ENCODE measurements at regions not wholly inside any gene's neighbourhood (a gene's known extent, or its start where the extent isn't known, plus 50 kb on each side); places are given as distances from the start of the nearest gene placed in this dataset.

- TF ChIP-seq CTCF (IDR thresholded peaks at IDR 0.05; ENCODE audit: borderline replicate concordance, extremely low read depth, low read length, poor library complexity, severe bottlenecking) = no peak
- no peak for TF ChIP-seq EZH2 (IDR thresholded peaks at IDR 0.05; ENCODE audit: borderline replicate concordance, low read depth, low read length, severe bottlenecking)
Observed at GRCh38 chr12:95390932-95391331, 83.0 kb upstream of the METAP2 start.

Measured in DND-41 (cell line).